Activated gamma-delta T cell treated with anti-CD3 and anti-CD28 coated beads, Interleukin-2, amount 50 U/mL, for 16 hours (primary cell): ENCODE measurements at regions not wholly inside any gene's neighbourhood (a gene's known extent, or its start where the extent isn't known, plus 50 kb on each side); places are given as distances from the start of the nearest gene placed in this dataset.
"Not testable (repeated sequence)": the region's sequence is repeated elsewhere in the genome, so short reads cannot be mapped to it uniquely, and the experiment has no call there.

ENCODE experiments used
- DNase-seq: peaks from one replicate; pipeline ENCODE4 v3.0.0-alpha.2; 2020; ENCODE audit warnings: low read depth

DNA sequence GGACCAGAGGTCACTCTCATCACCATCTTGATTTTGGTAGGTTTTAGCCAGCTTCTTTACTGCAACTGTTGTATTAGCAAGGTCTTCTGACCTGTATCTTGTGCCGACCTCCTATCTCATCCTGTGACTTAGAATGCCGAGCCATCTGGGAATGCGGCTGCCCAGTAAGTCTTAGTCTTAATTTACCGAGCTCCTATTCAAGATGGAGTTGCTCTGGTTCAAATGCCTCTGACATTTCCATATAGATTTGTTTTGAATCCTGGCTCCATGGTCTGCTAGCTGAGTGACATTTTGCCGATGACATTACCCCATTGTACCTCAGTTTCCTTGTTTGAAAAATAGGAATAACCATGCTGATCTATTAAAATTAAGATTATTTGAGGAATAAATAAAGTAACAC, 193.9 kb upstream of the HMCN1 start:
- no peak for DNase-seq

- DNase-seq: no peak
Measured at GRCh38 chr1:185539277-185539943, 194.8 kb upstream of the HMCN1 start.

- not testable (repeated sequence) for DNase-seq
Measured at GRCh38 chr1:185538309-185538898, 195.8 kb upstream of the HMCN1 start.

DNA sequence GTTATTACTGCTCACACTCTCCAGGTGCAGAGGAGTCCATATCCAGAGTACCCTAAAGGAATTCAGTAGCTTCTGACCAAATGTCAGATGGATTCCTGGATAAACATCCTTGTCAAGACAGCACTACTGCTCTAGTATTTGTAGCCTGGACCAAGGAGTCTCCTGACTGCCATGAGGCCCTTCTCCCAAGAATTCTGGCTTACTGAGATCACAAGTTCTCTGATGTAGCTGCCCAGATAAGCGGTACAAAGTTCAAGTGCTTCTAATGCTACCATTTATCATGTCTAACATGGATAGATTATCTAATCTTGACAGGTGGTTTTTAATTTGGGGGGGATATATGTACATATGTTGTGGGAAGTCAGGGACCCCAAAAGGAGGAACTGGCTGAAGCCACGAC, 196.6 kb upstream of the HMCN1 start:
- no peak for DNase-seq

GRCh38 chr1:185536165-185536920, 197.8 kb upstream of the HMCN1 start:
- DNase-seq: no peak

DNA sequence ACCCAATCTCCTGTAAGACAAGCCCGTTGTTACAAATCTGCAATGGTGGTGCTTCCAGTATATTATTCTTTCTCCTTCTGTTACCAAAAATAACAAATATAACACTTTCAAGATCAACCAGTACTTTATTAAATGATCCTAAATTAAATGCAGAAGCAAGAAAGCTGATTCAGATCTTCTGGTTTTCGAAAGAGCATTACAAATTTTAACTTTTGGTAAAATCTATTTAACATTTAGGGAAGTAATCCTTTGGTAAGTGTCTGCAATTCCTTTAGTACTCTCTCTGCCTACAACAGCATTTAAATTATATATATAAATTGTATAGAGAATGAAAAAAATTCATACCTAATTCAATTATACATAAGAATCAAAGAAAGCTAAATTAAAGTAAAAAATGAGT, 198.6 kb upstream of the HMCN1 start:
- no peak for DNase-seq

- no peak for DNase-seq
Measured at GRCh38 chr1:185534801-185535200, 199.4 kb upstream of the HMCN1 start.

DNA sequence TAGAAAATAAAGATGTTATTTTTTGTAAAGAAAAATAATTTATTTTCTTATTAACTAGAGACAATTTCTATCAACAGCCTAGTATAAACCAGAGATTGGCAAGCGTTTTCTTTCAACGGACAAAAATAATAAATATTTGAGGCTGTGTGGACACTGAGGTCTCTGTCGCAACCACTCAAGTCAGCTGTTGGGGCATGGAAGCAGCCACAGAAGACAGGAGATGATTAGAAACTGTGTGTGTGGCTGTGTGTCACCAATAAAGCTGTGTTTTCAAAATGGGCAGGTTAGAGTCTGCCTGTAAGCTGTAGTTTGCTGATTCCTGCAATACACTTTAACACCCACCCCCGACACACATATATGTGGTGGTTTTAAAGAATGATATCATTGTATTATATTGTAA, 200.6 kb upstream of the HMCN1 start:
- DNase-seq: no peak

DNA sequence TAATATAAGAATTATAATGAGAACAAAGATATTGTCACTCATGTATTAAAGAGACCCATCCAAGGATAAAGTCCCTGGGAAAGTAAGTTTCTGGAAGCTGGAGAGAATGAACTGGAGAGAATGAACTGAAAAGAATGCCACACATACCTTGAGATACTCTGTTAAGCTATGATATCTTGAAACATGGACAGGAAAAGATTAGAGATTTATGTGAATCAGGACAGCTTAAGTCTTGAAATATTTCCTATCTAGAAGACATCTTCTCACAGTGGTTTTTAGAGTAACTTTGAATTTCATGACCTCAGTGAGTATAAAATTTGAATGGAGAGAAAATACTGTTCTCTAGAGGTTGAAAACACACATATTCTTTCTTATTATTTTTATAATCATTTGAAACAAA, 201.3 kb upstream of the HMCN1 start:
- DNase-seq: no peak

GRCh38 chr1:185531838-185532237, 202.4 kb upstream of the HMCN1 start:
- no peak for DNase-seq

DNA sequence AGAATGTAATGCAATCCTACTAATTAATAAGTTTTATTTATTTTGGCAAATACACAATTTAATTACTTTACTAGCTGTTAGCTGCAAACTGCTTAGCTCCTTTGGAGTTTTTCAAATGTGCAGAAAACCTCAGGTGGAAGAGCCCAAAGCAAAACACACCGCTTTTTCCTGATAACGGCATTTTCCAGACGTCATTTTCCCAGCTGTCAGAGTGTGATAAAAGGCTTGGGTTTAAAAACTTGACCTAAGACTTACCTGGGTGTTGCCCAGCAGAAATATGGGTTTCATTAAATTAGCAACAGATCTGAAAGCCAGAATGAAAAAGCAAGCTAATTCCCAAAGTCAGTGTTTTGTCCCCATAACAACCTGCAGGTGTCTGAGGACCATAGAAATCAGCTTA, 204.0 kb upstream of the HMCN1 start:
- no peak for DNase-seq

DNA sequence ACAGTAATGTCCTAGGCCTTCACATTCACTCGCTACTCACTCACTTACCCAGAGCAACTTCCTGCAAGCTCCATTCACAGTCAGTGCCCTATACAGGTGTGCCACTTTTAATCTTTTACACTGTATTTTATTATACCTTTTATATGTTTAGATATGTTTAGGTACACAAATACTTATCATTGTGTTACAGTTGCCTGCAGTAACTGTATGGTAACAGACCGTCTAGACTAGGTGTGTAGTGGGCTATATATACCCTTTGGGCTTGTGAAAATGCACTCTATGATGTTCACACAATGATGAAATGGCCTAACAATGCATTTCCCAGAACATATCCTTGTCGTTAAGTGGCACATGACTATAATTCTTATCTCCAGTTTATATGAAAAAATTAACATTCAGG, 204.5 kb upstream of the HMCN1 start:
- no peak for DNase-seq

GRCh38 chr1:185528084-185528676, 206.0 kb upstream of the HMCN1 start:
- no peak for DNase-seq

DNA sequence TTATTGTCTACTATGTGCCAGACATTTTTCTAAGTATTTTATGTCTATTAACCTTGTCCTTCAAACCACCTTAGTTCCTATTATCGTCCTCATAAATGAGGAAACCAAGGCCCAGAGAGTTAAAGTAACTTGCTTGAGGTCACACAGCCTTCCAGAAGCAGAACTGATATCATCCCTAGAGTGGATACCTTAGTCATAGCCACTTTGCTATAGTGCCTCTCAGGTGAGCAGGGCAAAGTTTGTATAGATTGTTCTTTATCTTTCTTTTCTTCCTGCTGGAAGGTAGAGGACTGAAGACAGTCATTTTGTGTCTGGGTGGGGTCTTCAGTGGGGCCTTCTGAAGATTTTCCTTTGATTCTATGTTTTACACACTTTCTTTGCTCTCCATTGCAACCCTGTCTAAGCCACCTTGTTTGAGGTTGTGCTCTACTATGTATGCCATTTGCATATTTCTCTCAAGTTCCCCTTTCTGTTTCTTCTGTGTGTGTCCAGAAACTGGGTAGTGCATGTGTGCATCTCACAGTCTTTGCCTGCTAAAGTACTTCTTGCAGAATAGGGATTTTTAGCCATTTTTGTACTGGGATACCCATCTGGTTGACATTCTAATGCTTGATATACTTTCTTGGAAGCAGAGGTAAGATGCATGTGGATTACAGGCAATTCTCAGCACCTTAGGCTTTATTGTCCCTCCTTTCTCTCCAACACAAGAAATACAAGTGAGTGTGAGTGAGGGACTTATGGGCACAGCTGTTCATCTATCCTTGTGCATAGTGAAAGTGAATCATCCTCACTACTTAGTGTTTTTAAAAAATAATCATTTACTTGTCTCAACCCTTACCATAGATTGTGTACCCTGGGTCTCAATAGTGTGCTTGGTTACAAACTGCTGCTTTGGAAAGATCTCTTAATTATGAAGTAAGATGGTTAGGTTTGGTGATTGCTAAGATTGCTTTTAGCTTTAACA, 207.6 kb upstream of the HMCN1 start:
- DNase-seq: no peak

DNA sequence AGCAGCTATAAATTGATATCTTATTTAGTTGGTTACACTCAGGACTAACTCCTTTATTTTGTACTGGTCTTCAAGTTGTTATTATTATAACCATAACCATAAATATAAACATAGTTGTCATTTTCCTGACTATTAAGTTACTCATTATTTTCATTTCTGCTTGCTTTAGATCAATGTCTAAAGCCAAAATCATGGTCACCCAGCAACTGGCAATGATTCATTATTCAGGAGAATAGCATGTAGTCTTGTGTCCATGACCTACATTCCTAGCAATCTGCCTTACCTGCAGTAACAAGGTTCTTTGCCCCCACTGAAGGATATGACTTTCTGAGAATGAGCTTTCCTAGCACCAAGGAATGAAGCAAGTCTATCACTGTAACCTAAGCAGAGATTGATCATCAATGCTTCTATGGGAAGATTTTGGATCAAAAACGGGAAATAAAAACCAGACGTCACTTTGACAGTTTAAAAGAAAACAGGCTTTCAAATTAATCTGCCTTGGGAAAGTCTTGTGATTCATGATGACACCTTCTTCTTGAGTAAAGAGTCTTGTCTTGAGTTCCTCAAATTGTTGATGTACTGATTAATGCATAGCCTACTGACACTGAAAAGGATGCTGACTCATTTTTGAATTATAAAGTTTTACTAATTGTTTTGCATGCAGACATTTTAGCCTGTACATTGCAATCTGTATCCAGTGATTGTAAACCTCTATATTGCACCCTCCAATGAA, 203.3 kb upstream of the IVNS1ABP start:
- no peak for DNase-seq

DNA sequence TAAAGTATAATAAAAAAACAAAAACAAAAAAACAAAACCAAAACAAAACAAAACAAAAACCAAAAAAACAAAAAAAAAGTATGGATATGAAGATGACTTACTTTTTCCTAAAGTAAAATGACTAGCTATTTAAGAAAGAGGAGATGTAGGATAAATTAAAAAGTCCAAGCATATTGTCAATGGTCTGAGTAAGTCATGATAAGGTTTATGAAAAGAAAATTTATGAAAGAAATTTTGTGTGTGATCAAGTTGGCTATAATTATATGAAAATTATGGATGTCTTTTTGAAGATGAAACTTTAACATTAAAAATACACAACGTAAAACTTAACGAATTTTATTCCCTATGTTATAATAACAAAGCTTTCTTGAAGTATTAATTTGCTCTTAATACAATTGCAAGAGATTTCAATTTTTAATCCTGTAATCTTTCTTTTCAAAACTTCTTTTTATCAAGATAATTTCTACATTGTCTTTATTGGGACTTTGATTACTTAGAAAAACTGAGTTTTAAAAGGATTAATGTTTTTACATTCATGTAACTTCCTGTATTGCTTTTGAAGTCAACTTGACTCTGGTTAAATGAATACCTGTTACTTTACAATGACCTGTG, 200.9 kb upstream of the IVNS1ABP start:
- no peak for DNase-seq

- not testable (repeated sequence) for DNase-seq
Measured at GRCh38 chr1:185517301-185517700, 200.3 kb upstream of the IVNS1ABP start.

DNA sequence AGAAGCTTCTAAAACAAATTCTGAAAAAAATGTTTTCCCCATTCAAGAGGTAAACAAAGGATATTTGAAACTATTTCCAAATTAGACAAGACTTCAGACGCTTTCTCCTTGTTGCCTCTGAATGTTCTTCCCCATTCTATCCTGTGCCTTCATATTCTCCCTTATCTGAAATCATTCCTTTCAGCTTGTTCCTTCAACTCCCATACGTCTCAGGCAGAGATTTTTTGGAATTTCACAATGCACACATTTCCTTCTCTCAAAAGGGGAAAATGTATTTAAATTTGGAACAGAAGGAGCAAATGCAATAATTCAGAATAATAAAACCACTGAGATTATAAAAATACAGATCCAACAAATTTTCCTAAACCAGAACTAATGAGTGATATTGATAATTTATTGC, 198.7 kb upstream of the IVNS1ABP start:
- no peak for DNase-seq

- no peak for DNase-seq
Measured at GRCh38 chr1:185514311-185514710, 197.3 kb upstream of the IVNS1ABP start.

DNA sequence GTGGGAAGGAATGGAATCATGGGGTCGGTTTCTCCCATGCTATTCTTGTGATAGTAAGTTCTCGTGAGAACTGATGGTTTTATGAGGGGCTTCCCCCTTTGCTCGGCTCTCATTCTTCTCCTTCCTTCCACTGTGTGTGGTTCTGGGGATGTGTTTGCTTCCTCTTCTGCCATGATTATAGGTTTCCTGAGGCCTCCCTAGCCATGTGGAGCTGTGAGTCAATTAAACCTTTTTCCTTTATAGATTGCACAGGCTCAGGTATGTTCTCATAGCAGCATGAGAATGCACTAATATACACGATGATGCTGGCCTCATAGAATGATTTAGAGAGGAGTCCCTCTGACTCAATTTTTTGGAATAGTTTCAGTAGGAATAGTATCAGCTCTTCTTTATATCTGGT, 195.4 kb upstream of the IVNS1ABP start:
- no peak for DNase-seq

- DNase-seq: no peak
Measured at GRCh38 chr1:185501099-185501498, 184.1 kb upstream of the IVNS1ABP start.
